LHCN-M2 (cell line): ENCODE measurements at regions not wholly inside any gene's neighbourhood (a gene's known extent, or its start where the extent isn't known, plus 50 kb on each side); places are given as distances from the start of the nearest gene placed in this dataset.
"Not testable (repeated sequence)": the region's sequence is repeated elsewhere in the genome, so short reads cannot be mapped to it uniquely, and the experiment has no call there.

Experiments used
- DNase-seq: peaks from one replicate; pipeline ENCODE4 v3.0.0-alpha.2; 2012; ENCODE audit warnings: low read depth

- DNase-seq, result no peak
Measured at GRCh38 chr14:106802413-106803364, 1276.3 kb downstream of the TMEM121 start.

- no peak for DNase-seq
Measured at GRCh38 chr14:106803379-106803778, 1277.0 kb downstream of the TMEM121 start.

GRCh38 chr14:106807493-106807892 is 1281.1 kb downstream of the TMEM121 start:
- no peak for DNase-seq

GRCh38 chr14:106808458-106808857 is 1282.1 kb downstream of the TMEM121 start:
- no peak for DNase-seq

- DNase-seq, result no peak
Measured at GRCh38 chr14:106808907-106809306, 1282.5 kb downstream of the TMEM121 start.

- DNase-seq, result no peak
Measured at GRCh38 chr14:106809615-106810014, 1283.2 kb downstream of the TMEM121 start.

GRCh38 chr14:106810168-106810567 is 1283.8 kb downstream of the TMEM121 start:
- not testable (repeated sequence) for DNase-seq

GRCh38 chr14:106811162-106811561 is 1284.8 kb downstream of the TMEM121 start:
- DNase-seq, result no peak

- DNase-seq, result no peak
Measured at GRCh38 chr14:106812788-106813476, 1286.5 kb downstream of the TMEM121 start.

GRCh38 chr14:106813477-106813823 is 1287.1 kb downstream of the TMEM121 start:
- no peak for DNase-seq

- no peak for DNase-seq
Measured at GRCh38 chr14:106820119-106820518, 1293.7 kb downstream of the TMEM121 start.

- DNase-seq, result no peak
Measured at GRCh38 chr14:106821119-106821518, 1294.7 kb downstream of the TMEM121 start.

- DNase-seq, result no peak
Measured at GRCh38 chr14:106822905-106823304, 1296.5 kb downstream of the TMEM121 start.

GRCh38 chr14:106823552-106823951 is 1297.2 kb downstream of the TMEM121 start:
- no peak for DNase-seq

GRCh38 chr14:106826833-106827369 is 1300.5 kb downstream of the TMEM121 start:
- peak; percentile 34 for DNase-seq

GRCh38 chr14:106831322-106831720 is 1304.9 kb downstream of the TMEM121 start:
- DNase-seq, result peak; percentile 24

- DNase-seq, result no peak
Measured at GRCh38 chr14:106837870-106838269, 1311.5 kb downstream of the TMEM121 start.

- DNase-seq, result no peak
Measured at GRCh38 chr14:106838991-106839769, 1312.8 kb downstream of the TMEM121 start.

- no peak for DNase-seq
Measured at GRCh38 chr14:106840258-106840657, 1313.9 kb downstream of the TMEM121 start.

- DNase-seq, result no peak
Measured at GRCh38 chr14:106840991-106841390, 1314.6 kb downstream of the TMEM121 start.

GRCh38 chr14:106841701-106842100 is 1315.3 kb downstream of the TMEM121 start:
- DNase-seq, result peak; percentile 86

GRCh38 chr14:106842687-106843086 is 1316.3 kb downstream of the TMEM121 start:
- peak; percentile 20 for DNase-seq
